Effector memory CD8-positive, alpha-beta T cell (primary cell): ENCODE measurements at regions not wholly inside any gene's neighbourhood (a gene's known extent, or its start where the extent isn't known, plus 50 kb on each side); places are given as distances from the start of the nearest gene placed in this dataset.

Experiments used
- ATAC-seq: fragments of 150-1000 bp; cut with Tn5 transposase; replicated peaks from 2 replicates; pipeline ENCODE4 v1.10.0; 2021; ENCODE audit warnings: mild to moderate bottlenecking, moderate library complexity
- DNase-seq, 3 experiments: peaks; one replicate each; pipeline ENCODE4 v3.0.0; 2021
- H3K27ac Mint-ChIP-seq, 2 donors: one replicate each; pipeline ENCODE4 v1.8.0; 2022; ENCODE audit warnings: mild to moderate bottlenecking in 2 of 2, mixed read lengths in 2 of 2, moderate library complexity in 2 of 2
- H3K27me3 Mint-ChIP-seq, 2 donors: one replicate each; pipeline ENCODE4 v1.8.0; 2022; ENCODE audit warnings: mixed read lengths in 2 of 2
- H3K36me3 Mint-ChIP-seq: one replicate; pipeline ENCODE4 v1.8.0; 2022; ENCODE audit warnings: mild to moderate bottlenecking, moderate library complexity, mixed read lengths; ENCODE audit not compliant: insufficient read depth
- H3K4me1 Mint-ChIP-seq, 2 donors: one replicate each; pipeline ENCODE4 v1.8.0; 2022; ENCODE audit warnings: low read depth in 2 of 2, mixed read lengths in 2 of 2
- H3K4me3 Mint-ChIP-seq, 2 donors: one replicate each; pipeline ENCODE4 v1.8.0; 2022; ENCODE audit warnings: mild to moderate bottlenecking in 2 of 2, mixed read lengths in 2 of 2, moderate library complexity in 2 of 2
- H3K9me3 Mint-ChIP-seq, 2 donors: one replicate each; pipeline ENCODE4 v1.8.0; 2022; ENCODE audit warnings: mixed read lengths in 2 of 2

- ATAC-seq (no peak), DNase-seq (no peak)
- Mint-ChIP-seq H3K36me3 (no peaks in the 10 kb centered on the region), H3K9me3 (peaks cover 6 to 10% of the 10 kb centered on the region in 2 donors), H3K4me1 (no peaks in the 10 kb centered on the region), H3K27me3 (no peaks in the 10 kb centered on the region), H3K4me3 (no peak overlapping the region), H3K27ac (no peak overlapping the region)
These were observed 137.8 kb upstream of the SOX5 start for GRCh38 chr12:24087294-24087693.

- H3K4me1 Mint-ChIP-seq = no peaks in the 10 kb centered on the region
- no peak for DNase-seq
- no peak for ATAC-seq
These were observed 135.3 kb upstream of the SOX5 start for GRCh38 chr12:24084800-24085199.

GRCh38 chr12:24083838-24084237 is 134.4 kb upstream of the SOX5 start:
- H3K4me1 Mint-ChIP-seq = no peaks in the 10 kb centered on the region
- DNase-seq = no peak
- ATAC-seq = no peak
- H3K27ac Mint-ChIP-seq = no peak overlapping the region
- no peaks in the 10 kb centered on the region for H3K27me3 Mint-ChIP-seq
- H3K4me3 Mint-ChIP-seq = no peak overlapping the region
- peaks cover 5 to 10% of the 10 kb centered on the region in 2 donors for H3K9me3 Mint-ChIP-seq
- H3K36me3 Mint-ChIP-seq = no peaks in the 10 kb centered on the region

More at GRCh38 chr12:24084800-24085199, 135.3 kb upstream of the SOX5 start:
- Mint-ChIP-seq H3K9me3 (peaks cover 4 to 10% of the 10 kb centered on the region in 2 donors), H3K27ac (no peak overlapping the region), H3K4me3 (no peak overlapping the region), H3K27me3 (no peaks in the 10 kb centered on the region), H3K36me3 (no peaks in the 10 kb centered on the region)

- H3K27me3 Mint-ChIP-seq = no peaks in the 10 kb centered on the region
- no peak overlapping the region for H3K27ac Mint-ChIP-seq
- ATAC-seq (no peak), DNase-seq (no peak)
- H3K4me1 Mint-ChIP-seq = no peaks in the 10 kb centered on the region
- H3K36me3 Mint-ChIP-seq = no peaks in the 10 kb centered on the region
- peaks cover 6 to 10% of the 10 kb centered on the region in 2 donors for H3K9me3 Mint-ChIP-seq
- no peak overlapping the region for H3K4me3 Mint-ChIP-seq
These were observed 132.1 kb upstream of the SOX5 start for GRCh38 chr12:24081606-24082005.

GRCh38 chr12:24081092-24081529 is 131.6 kb upstream of the SOX5 start:
- Mint-ChIP-seq H3K9me3 (peaks cover 6 to 10% of the 10 kb centered on the region in 2 donors), H3K27me3 (no peaks in the 10 kb centered on the region), H3K27ac (no peak overlapping the region), H3K4me1 (no peaks in the 10 kb centered on the region), H3K4me3 (no peak overlapping the region), H3K36me3 (no peaks in the 10 kb centered on the region)
- no peak for ATAC-seq
- no peak for DNase-seq

- Mint-ChIP-seq H3K4me1 (no peaks in the 10 kb centered on the region), H3K27ac (no peak overlapping the region), H3K9me3 (peaks cover 6 to 10% of the 10 kb centered on the region in 2 donors), H3K4me3 (no peak overlapping the region), H3K36me3 (no peaks in the 10 kb centered on the region), H3K27me3 (no peaks in the 10 kb centered on the region)
- ATAC-seq (no peak), DNase-seq (no peak)
These were observed 131.0 kb upstream of the SOX5 start for GRCh38 chr12:24080465-24080864.

GRCh38 chr12:24079083-24079482 is 129.6 kb upstream of the SOX5 start:
- H3K4me1 Mint-ChIP-seq = no peaks in the 10 kb centered on the region
- H3K36me3 Mint-ChIP-seq = no peaks in the 10 kb centered on the region
- DNase-seq (no peak), ATAC-seq (no peak)
- H3K9me3 Mint-ChIP-seq = peaks cover 6 to 10% of the 10 kb centered on the region in 2 donors
- no peaks in the 10 kb centered on the region for H3K27me3 Mint-ChIP-seq
- no peak overlapping the region for H3K27ac Mint-ChIP-seq
- H3K4me3 Mint-ChIP-seq = no peak overlapping the region

- no peaks in the 10 kb centered on the region for H3K27me3 Mint-ChIP-seq
- no peak for DNase-seq
- ATAC-seq = no peak
- H3K4me3 Mint-ChIP-seq = no peak overlapping the region
- no peak overlapping the region for H3K27ac Mint-ChIP-seq
- H3K36me3 Mint-ChIP-seq = no peaks in the 10 kb centered on the region
- H3K4me1 Mint-ChIP-seq = no peaks in the 10 kb centered on the region
- H3K9me3 Mint-ChIP-seq = peaks cover 2 to 3% of the 10 kb centered on the region in 2 donors
These were observed 128.9 kb upstream of the SOX5 start for GRCh38 chr12:24078318-24078765.

- ATAC-seq = no peak
These were observed 127.7 kb upstream of the SOX5 start for GRCh38 chr12:24077161-24077560.

GRCh38 chr12:24075650-24076049 is 126.2 kb upstream of the SOX5 start:
- no peak overlapping the region for H3K27ac Mint-ChIP-seq

More at GRCh38 chr12:24077161-24077560, 127.7 kb upstream of the SOX5 start:
- H3K9me3 Mint-ChIP-seq = peaks cover 0 to 3% of the 10 kb centered on the region in 2 donors
- no peak overlapping the region for H3K4me3 Mint-ChIP-seq
- H3K4me1 Mint-ChIP-seq = no peaks in the 10 kb centered on the region
- H3K36me3 Mint-ChIP-seq = no peaks in the 10 kb centered on the region
- no peak overlapping the region for H3K27ac Mint-ChIP-seq
- H3K27me3 Mint-ChIP-seq = no peaks in the 10 kb centered on the region
- DNase-seq = no peak

GRCh38 chr12:24073170-24073810 is 123.8 kb upstream of the SOX5 start:
- DNase-seq = no peak
- peaks cover 0 to 1% of the 10 kb centered on the region in 2 donors for H3K9me3 Mint-ChIP-seq
- H3K36me3 Mint-ChIP-seq = no peaks in the 10 kb centered on the region
- ATAC-seq = no peak
- H3K27ac Mint-ChIP-seq = no peak overlapping the region
- no peaks in the 10 kb centered on the region for H3K4me1 Mint-ChIP-seq
- no peaks in the 10 kb centered on the region for H3K27me3 Mint-ChIP-seq
- no peak overlapping the region for H3K4me3 Mint-ChIP-seq

More at GRCh38 chr12:24075650-24076049, 126.2 kb upstream of the SOX5 start:
- H3K27me3 Mint-ChIP-seq = no peaks in the 10 kb centered on the region
- DNase-seq (no peak), ATAC-seq (no peak)
- peaks cover 0 to 3% of the 10 kb centered on the region in 2 donors for H3K9me3 Mint-ChIP-seq
- H3K36me3 Mint-ChIP-seq = no peaks in the 10 kb centered on the region
- no peak overlapping the region for H3K4me3 Mint-ChIP-seq
- no peaks in the 10 kb centered on the region for H3K4me1 Mint-ChIP-seq

GRCh38 chr12:24072302-24072701 is 122.8 kb upstream of the SOX5 start:
- no peak for DNase-seq
- no peak for ATAC-seq
- no peak overlapping the region for H3K27ac Mint-ChIP-seq
- no peak overlapping the region for H3K4me3 Mint-ChIP-seq
- H3K27me3 Mint-ChIP-seq = no peaks in the 10 kb centered on the region
- H3K36me3 Mint-ChIP-seq = no peaks in the 10 kb centered on the region
- H3K9me3 Mint-ChIP-seq = peaks cover 0 to 1% of the 10 kb centered on the region in 2 donors
- H3K4me1 Mint-ChIP-seq = no peaks in the 10 kb centered on the region

- Mint-ChIP-seq H3K4me1 (no peaks in the 10 kb centered on the region), H3K9me3 (peaks cover 0 to 1% of the 10 kb centered on the region in 2 donors), H3K27me3 (no peaks in the 10 kb centered on the region), H3K36me3 (no peaks in the 10 kb centered on the region), H3K27ac (no peak overlapping the region), H3K4me3 (no peak overlapping the region)
- ATAC-seq = no peak
- no peak for DNase-seq
These were observed 122.4 kb upstream of the SOX5 start for GRCh38 chr12:24071842-24072241.

GRCh38 chr12:24069532-24070395 is 120.3 kb upstream of the SOX5 start:
- Mint-ChIP-seq H3K4me1 (no peaks in the 10 kb centered on the region), H3K36me3 (no peaks in the 10 kb centered on the region), H3K27me3 (no peaks in the 10 kb centered on the region), H3K4me3 (no peak overlapping the region), H3K9me3 (peaks cover 0 to 3% of the 10 kb centered on the region in 2 donors), H3K27ac (no peak overlapping the region)
- ATAC-seq (no peak), DNase-seq (no peak)
